Body of pancreas (tissue), 4 donors: ENCODE measurements at regions not wholly inside any gene's neighbourhood (a gene's known extent, or its start where the extent isn't known, plus 50 kb on each side); places are given as distances from the start of the nearest gene placed in this dataset.

Source experiments
- ATAC-seq: fragments of 150-250 bp; one replicate; pipeline ENCODE4 v1.9.1; 2016
- DNase-seq, 4 donors: peaks; one replicate each; pipeline ENCODE4 v3.0.0-alpha.2; 2019
- H3K27ac ChIP-seq, 4 donors: fragments of 200-600 bp; sonication (generic); 1 replicate in 3 of 4; 2 replicates in 1 of 4; pipeline versions ENCODE4 v1.5.1 to v1.6.1; 2016 to 2019; ENCODE audit warnings: mild to moderate bottlenecking in 1 of 4, mixed read lengths in 1 of 4, moderate library complexity in 1 of 4
- H3K27me3 ChIP-seq, 2 donors: fragments of 200-600 bp; sonication (generic); one replicate each; pipeline ENCODE4 v1.6.0; 2016; ENCODE audit warnings: mild to moderate bottlenecking in 1 of 2
- H3K36me3 ChIP-seq, 2 donors: fragments of 200-600 bp; sonication (generic); replicated peaks in 1 of 2; 2 replicates each; pipeline ENCODE4 v1.5.1; 2016; ENCODE audit warnings: low read depth in 2 of 2; ENCODE audit not compliant: insufficient read depth in 1 of 2
- H3K4me1 ChIP-seq: fragments of 200-600 bp; sonication (generic); one replicate; pipeline ENCODE4 v1.6.0; 2016
- H3K4me3 ChIP-seq, 2 donors: fragments of 200-600 bp; sonication (generic); 1 replicate in 1 of 2; 2 replicates in 1 of 2; pipeline ENCODE4 v1.5.1; 2016 to 2019
- H3K9me3 ChIP-seq, 3 donors: fragments of 200-600 bp; sonication (generic); 1 replicate in 2 of 3; 2 replicates in 1 of 3; pipeline ENCODE4 v1.5.1; 2016
- CTCF ChIP-seq, 7 experiments: fragments of 450-650 bp in 4 of 7; fragments of 200-600 bp in 3 of 7; sonication (generic) in 3 of 7; IDR thresholded peaks; one replicate each; pipeline ENCODE4 v1.5.1; 2016 to 2019; ENCODE audit warnings: antibody characterized with exemption in 7 of 7
- POLR2A ChIP-seq, 3 donors: fragments of 450-650 bp; IDR thresholded peaks; one replicate each; pipeline ENCODE4 v1.6.1; 2016; ENCODE audit warnings: antibody characterized with exemption in 3 of 3, mild to moderate bottlenecking in 2 of 3
- WGBS, 2 donors: methylation state at CpG; one replicate each; pipeline ENCODE4 v1.1.5; 2017; 5-methylcytosine and 5-hydroxymethylcytosine counted together
- intact Hi-C: fragments of 100-400 bp; cut with DNase I; formaldehyde crosslinking; loops from one replicate; pipeline ENCODE4 v1.15.1; 2023

GRCh38 chr18:40821596-40822243 is 1133.3 kb upstream of the PIK3C3 start:
- no peaks in the 10 kb centered on the region for H3K4me1 ChIP-seq
- no peak for DNase-seq
- no peaks in the 10 kb centered on the region for H3K9me3 ChIP-seq
- TF ChIP-seq POLR2A (IDR thresholded peaks at IDR 0.05) = no peak
- intact Hi-C loops = no loop called here
- ATAC-seq = no peak
- WGBS, 2 donors = 65 to 80% methylated on average over 4 to 6 of the region's 6 CpGs
- H3K27me3 ChIP-seq = no peaks in the 10 kb centered on the region
- no peak overlapping the region for H3K4me3 ChIP-seq
- no peak overlapping the region for H3K27ac ChIP-seq
- no peaks in the 10 kb centered on the region for H3K36me3 ChIP-seq

- Histone ChIP-seq H3K4me3 (no peak overlapping the region), H3K9me3 (no peaks in the 10 kb centered on the region), H3K27ac (no peak overlapping the region), H3K36me3 (no peaks in the 10 kb centered on the region), H3K27me3 (no peaks in the 10 kb centered on the region), H3K4me1 (no peaks in the 10 kb centered on the region)
- no peak for TF ChIP-seq POLR2A (IDR thresholded peaks at IDR 0.05)
- no peak for TF ChIP-seq CTCF (IDR thresholded peaks at IDR 0.05)
- no peak for DNase-seq
- WGBS, 2 donors = 30 to 45% methylated on average over 1 of the region's 1 CpG
- no peak for ATAC-seq
- intact Hi-C loops = no loop called here
Observed at GRCh38 chr18:40812981-40813515, 1142.0 kb upstream of the PIK3C3 start.

GRCh38 chr18:40810372-40810771 is 1144.7 kb upstream of the PIK3C3 start:
- TF ChIP-seq POLR2A (IDR thresholded peaks at IDR 0.05) (no peak), CTCF (IDR thresholded peaks at IDR 0.05) (no peak)
- Histone ChIP-seq H3K9me3 (no peaks in the 10 kb centered on the region), H3K4me3 (no peak overlapping the region), H3K27me3 (no peaks in the 10 kb centered on the region), H3K27ac (no peak overlapping the region), H3K4me1 (no peaks in the 10 kb centered on the region), H3K36me3 (no peaks in the 10 kb centered on the region)
- ATAC-seq = no peak
- intact Hi-C loops = no loop called here
- DNase-seq = no peak

- H3K36me3 ChIP-seq = no peaks in the 10 kb centered on the region
- no peaks in the 10 kb centered on the region for H3K27me3 ChIP-seq
- TF ChIP-seq POLR2A (IDR thresholded peaks at IDR 0.05) (no peak), CTCF (IDR thresholded peaks at IDR 0.05) (no peak)
- no peak overlapping the region for H3K27ac ChIP-seq
- no peaks in the 10 kb centered on the region for H3K4me1 ChIP-seq
- 53 to 56% methylated on average over 4 of the region's 4 CpGs for WGBS, 2 donors
- no peak for DNase-seq
- no peak overlapping the region for H3K4me3 ChIP-seq
- intact Hi-C loops = no loop called here
- H3K9me3 ChIP-seq = no peaks in the 10 kb centered on the region
- no peak for ATAC-seq
Observed at GRCh38 chr18:40789286-40789685, 1165.7 kb upstream of the PIK3C3 start.

GRCh38 chr18:40782453-40783130 is 1172.4 kb upstream of the PIK3C3 start:
- H3K9me3 ChIP-seq = no peaks in the 10 kb centered on the region
- TF ChIP-seq POLR2A (IDR thresholded peaks at IDR 0.05) = no peak
- TF ChIP-seq CTCF (IDR thresholded peaks at IDR 0.05) = no peak
- ATAC-seq (no peak), DNase-seq (no peak)
- no peak overlapping the region for H3K27ac ChIP-seq
- H3K4me1 ChIP-seq = no peaks in the 10 kb centered on the region
- no peaks in the 10 kb centered on the region for H3K27me3 ChIP-seq
- 55 to 66% methylated on average over 3 of the region's 3 CpGs for WGBS, 2 donors
- no peak overlapping the region for H3K4me3 ChIP-seq
- H3K36me3 ChIP-seq = no peaks in the 10 kb centered on the region
- intact Hi-C loops = no loop called here
